SK-N-SH (cell line): ENCODE measurements at regions not wholly inside any gene's neighbourhood (a gene's known extent, or its start where the extent isn't known, plus 50 kb on each side); places are given as distances from the start of the nearest gene placed in this dataset.

Experiments
- CTCF ChIP-seq: fragments of 200-600 bp; sonication (generic); IDR thresholded peaks from 2 replicates; pipeline ENCODE4 v1.6.1; 2017; ENCODE audit warnings: antibody characterized with exemption, mild to moderate bottlenecking, moderate library complexity
- EZH2phosphoT487 ChIP-seq: fragments of 200-600 bp; sonication (generic); IDR thresholded peaks from 2 replicates; pipeline ENCODE4 v1.6.1; 2017; ENCODE audit warnings: low read depth, mixed run types, mild to moderate bottlenecking, antibody characterized with exemption, moderate library complexity, borderline replicate concordance

DNA sequence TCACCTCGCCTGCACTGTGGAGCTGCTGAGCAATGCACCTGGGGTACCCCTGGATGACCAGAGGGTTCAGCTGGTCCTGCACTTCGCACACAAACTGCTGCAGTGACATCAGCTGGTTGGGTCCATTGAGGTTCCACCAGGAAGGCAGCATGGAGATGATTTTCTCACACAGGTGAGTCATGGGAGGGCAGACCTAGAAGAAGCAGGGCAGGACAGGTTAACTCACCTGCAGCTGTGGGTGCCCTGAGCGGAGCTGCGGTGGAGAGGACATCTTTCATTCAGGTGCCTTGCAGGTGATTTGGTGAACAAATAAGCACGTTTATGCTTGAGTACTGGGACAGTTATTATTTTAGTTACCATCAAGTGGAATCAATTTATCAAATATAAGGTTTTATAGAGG is 73.6 kb downstream of the CTSL start:
- no peak for TF ChIP-seq CTCF
- no peak for TF ChIP-seq EZH2phosphoT487
